ENCODE measurements at regions not wholly inside any gene's neighbourhood (a gene's known extent, or its start where the extent isn't known, plus 50 kb on each side); places are given as distances from the start of the nearest gene placed in this dataset.

- no peak overlapping the region for H2BK120ac ChIP-seq (replicated peaks; ENCODE audit: low read depth, low read length)
- no peaks in the 10 kb centered on the region for H4K20me1 ChIP-seq (replicated peaks in 1 of 2; ENCODE audit: control insufficient read depth in 1 of 2, insufficient read depth in 2 of 2, low read length in 2 of 2)
- H3K23ac ChIP-seq (ENCODE audit: insufficient read length): no peak overlapping the region
- H3K56ac ChIP-seq (replicated peaks; ENCODE audit: insufficient read length, low read depth, low read length): no peak overlapping the region
- H4K91ac ChIP-seq (replicated peaks; ENCODE audit: insufficient read length, low read length): no peak overlapping the region
- H3K79me2 ChIP-seq (ENCODE audit: control insufficient read depth in 1 of 2, insufficient read depth in 2 of 2, low read length in 2 of 2): no peaks in the 10 kb centered on the region
- POLR2A ChIA-PET (ENCODE audit: partially characterized antibody): no interaction called here
- no peak overlapping the region for H3K14ac ChIP-seq (ENCODE audit: insufficient read length)
- H3K4me1 ChIP-seq (replicated peaks in 1 of 4; ENCODE audit: control insufficient read depth in 3 of 4, insufficient read depth in 4 of 4, low read length in 3 of 4): peaks cover 0 to 3% (median 0%) of the 10 kb centered on the region in 4 experiments; a peak in 1 of 7 replicates
- H3K23me2 ChIP-seq (ENCODE audit: low read depth, low read length): no peaks in the 10 kb centered on the region
- no peak overlapping the region for H2BK20ac ChIP-seq (ENCODE audit: low read length)
- 84 to 100% methylated on average over 2 to 6 of the region's 6 CpGs for WGBS, 2 experiments (ENCODE audit: extremely low coverage in 1 of 2, insufficient coverage in 1 of 2, insufficient read length in 1 of 2, insufficient replicate concordance in 2 of 2, low coverage in 1 of 2, low lambda C conversion rate in 2 of 2, missing lambda C conversion rate in 1 of 2)
- H3K79me1 ChIP-seq (ENCODE audit: low read depth, low read length): no peaks in the 10 kb centered on the region
- no peaks in the 10 kb centered on the region for H3K36me3 ChIP-seq (ENCODE audit: control insufficient read depth in 2 of 4, insufficient read depth in 4 of 4, low read length in 3 of 4)
- no peaks in the 10 kb centered on the region for H3K27me3 ChIP-seq (replicated peaks in 1 of 4; ENCODE audit: control insufficient read depth in 3 of 4, extremely low read depth in 1 of 4, insufficient read depth in 3 of 4, low read length in 3 of 4)
- no peak overlapping the region for H4K8ac ChIP-seq (ENCODE audit: extremely low read depth, insufficient read depth, low read length)
- H2BK5ac ChIP-seq (ENCODE audit: low read depth, low read length): no peak overlapping the region
- H3K27ac ChIP-seq (ENCODE audit: low read depth, low read length): no peak overlapping the region
- no peak overlapping the region for H2BK12ac ChIP-seq (ENCODE audit: low read depth, low read length)
- no peak overlapping the region for H3K4ac ChIP-seq (replicated peaks; ENCODE audit: insufficient read length, low read depth, low read length)
- no peak overlapping the region for H2AK5ac ChIP-seq (ENCODE audit: low read depth, low read length)
- no peak for DNase-seq (ENCODE audit: low read depth in 1 of 2, low spot score in 2 of 2)
- H4K5ac ChIP-seq (ENCODE audit: insufficient read length, low read depth, low read length): no peak overlapping the region
- FAIRE-seq: no peak
- no peak overlapping the region for H3K4me3 ChIP-seq (ENCODE audit: extremely low read depth in 1 of 4, insufficient read depth in 2 of 4, low read depth in 3 of 4, low read length in 4 of 4)
- no peak overlapping the region for H3K4me2 ChIP-seq (ENCODE audit: insufficient read depth in 1 of 2, low read depth in 2 of 2, low read length in 2 of 2)
- no peaks in the 10 kb centered on the region for H3K9me3 ChIP-seq (ENCODE audit: insufficient read depth in 2 of 2, low read depth in 1 of 2, low read length in 1 of 2)
- CTCF ChIA-PET (ENCODE audit: partially characterized antibody): interaction anchor here (0.6 to 1.4 kb wide), 6 partner anchors 12 to 574 kb away, joined by 3 to 7 read pairs (median 4); no protein-coding TSS in a partner anchor
- no peak overlapping the region for H2BK15ac ChIP-seq (ENCODE audit: low read length)
- no peak overlapping the region for H3K9ac ChIP-seq (replicated peaks in 1 of 4; ENCODE audit: extremely low read depth in 1 of 4, low read depth in 3 of 4, low read length in 3 of 4)
- no peak overlapping the region for H2AFZ ChIP-seq (ENCODE audit: low read length)
- H3K18ac ChIP-seq (ENCODE audit: extremely low read depth, low read length): no peak overlapping the region
- no peak for TF ChIP-seq PHF8 (conservative IDR thresholded peaks at IDR 0.05; ENCODE audit: low read depth, low read length)
- TF ChIP-seq BRCA1 (IDR thresholded peaks at IDR 0.05; ENCODE audit: low read depth, low read length): no peak
- no peak for TF ChIP-seq RNF2 (IDR thresholded peaks at IDR 0.05; ENCODE audit: borderline replicate concordance, low read depth, low read length, missing control alignments, poor library complexity, severe bottlenecking)
- no peak for TF ChIP-seq EP300 (IDR thresholded peaks at IDR 0.05; ENCODE audit: borderline replicate concordance in 1 of 2, low read depth in 2 of 2, low read length in 2 of 2)
- no peak for TF ChIP-seq HDAC6 (IDR thresholded peaks at IDR 0.05; ENCODE audit: low read depth, low read length)
- no peak for TF ChIP-seq SIRT6 (IDR thresholded peaks at IDR 0.05; ENCODE audit: low read length)
- TF ChIP-seq POLR2A (IDR thresholded peaks at IDR 0.05; ENCODE audit: control extremely low read depth in 1 of 2, low read depth in 2 of 2, low read length in 2 of 2): no peak
- TF ChIP-seq USF2 (IDR thresholded peaks at IDR 0.05; ENCODE audit: low read length): no peak
- no peak for TF ChIP-seq CHD2 (IDR thresholded peaks at IDR 0.05; ENCODE audit: low read length)
- no peak for TF ChIP-seq MAX (IDR thresholded peaks at IDR 0.05)
- TF ChIP-seq SAP30 (IDR thresholded peaks at IDR 0.05; ENCODE audit: insufficient read depth, insufficient replicate concordance, low read length): no peak
Measured at GRCh38 chr13:26942184-26942583, 181.6 kb upstream of the GPR12 start.

All from H1 (cell line).